ENCODE measurements at regions not wholly inside any gene's neighbourhood (a gene's known extent, or its start where the extent isn't known, plus 50 kb on each side); places are given as distances from the start of the nearest gene placed in this dataset.

- no peak overlapping the region for H3K4me3 ChIP-seq (ENCODE audit: low read depth in 1 of 3, low read length in 3 of 3)
- WGBS, result 79% methylated on average over 2 of the region's 2 CpGs
- DNase-seq (ENCODE audit: low spot score), result no peak
- H3K36me3 ChIP-seq (ENCODE audit: control insufficient read depth in 4 of 4, insufficient read depth in 3 of 4, low read depth in 1 of 4, low read length in 3 of 4), result no peaks in the 10 kb centered on the region
- no peak overlapping the region for H3K27ac ChIP-seq (ENCODE audit: low read depth in 1 of 2, low read length in 2 of 2)
- TF ChIP-seq RXRA (IDR thresholded peaks at IDR 0.05), result no peak
- no peak for TF ChIP-seq GABPA (IDR thresholded peaks at IDR 0.05 in 1 of 2, conservative IDR thresholded peaks at IDR 0.05 in 1 of 2)
- TF ChIP-seq HNF4A (conservative IDR thresholded peaks at IDR 0.05), result no peak
- no peak for TF ChIP-seq YY1 (IDR thresholded peaks at IDR 0.05)
- no peaks in the 10 kb centered on the region for H3K9me3 ChIP-seq (ENCODE audit: control insufficient read depth in 4 of 4, low read length in 3 of 4)
- no peaks in the 10 kb centered on the region for H3K27me3 ChIP-seq (ENCODE audit: control insufficient read depth in 4 of 4, insufficient read depth in 4 of 4, low read length in 3 of 4)
- no peak overlapping the region for H3K9ac ChIP-seq (ENCODE audit: low read depth in 1 of 2, low read length in 2 of 2)
- no peaks in the 10 kb centered on the region for H3K4me1 ChIP-seq (ENCODE audit: control insufficient read depth in 4 of 4, insufficient read depth in 4 of 4, low read length in 3 of 4)
Measured at GRCh38 chr2:188050726-188051125, 240.9 kb upstream of the GULP1 start.

DNA sequence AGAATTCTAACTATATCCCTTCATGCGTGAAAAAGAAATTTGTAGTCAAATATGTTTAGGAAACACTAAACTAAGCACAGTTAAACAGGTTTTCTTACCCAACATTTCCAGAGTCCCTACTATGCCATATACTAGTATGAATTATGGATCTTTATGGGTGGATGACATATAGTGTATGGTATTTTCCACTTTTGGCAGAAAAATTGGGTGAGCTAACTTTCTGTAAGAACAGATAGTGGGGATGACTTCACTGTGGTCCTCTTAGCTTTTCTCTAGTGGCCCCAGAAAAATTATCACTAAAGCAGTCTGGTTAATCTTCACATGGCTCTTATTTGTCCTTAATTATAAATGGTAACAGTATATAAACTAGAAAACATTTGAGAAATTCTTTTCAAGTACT, 240.0 kb upstream of the GULP1 start:
- Histone ChIP-seq H3K27ac (ENCODE audit: low read depth in 1 of 2, low read length in 2 of 2) (no peak overlapping the region), H3K9me3 (ENCODE audit: control insufficient read depth in 4 of 4, low read length in 3 of 4) (no peaks in the 10 kb centered on the region), H3K4me1 (ENCODE audit: control insufficient read depth in 4 of 4, insufficient read depth in 4 of 4, low read length in 3 of 4) (no peaks in the 10 kb centered on the region), H3K36me3 (ENCODE audit: control insufficient read depth in 4 of 4, insufficient read depth in 3 of 4, low read depth in 1 of 4, low read length in 3 of 4) (no peaks in the 10 kb centered on the region), H3K4me3 (ENCODE audit: low read depth in 1 of 3, low read length in 3 of 3) (no peak overlapping the region), H3K27me3 (ENCODE audit: control insufficient read depth in 4 of 4, insufficient read depth in 4 of 4, low read length in 3 of 4) (no peaks in the 10 kb centered on the region), H3K9ac (ENCODE audit: low read depth in 1 of 2, low read length in 2 of 2) (no peak overlapping the region)
- no peak for TF ChIP-seq CTCF (IDR thresholded peaks at IDR 0.05; ENCODE audit: low read depth, low read length, missing input control)
- TF ChIP-seq YY1 (IDR thresholded peaks at IDR 0.05), result no peak
- no peak for TF ChIP-seq HNF4G (IDR thresholded peaks at IDR 0.05)
- TF ChIP-seq, protein P1, sequence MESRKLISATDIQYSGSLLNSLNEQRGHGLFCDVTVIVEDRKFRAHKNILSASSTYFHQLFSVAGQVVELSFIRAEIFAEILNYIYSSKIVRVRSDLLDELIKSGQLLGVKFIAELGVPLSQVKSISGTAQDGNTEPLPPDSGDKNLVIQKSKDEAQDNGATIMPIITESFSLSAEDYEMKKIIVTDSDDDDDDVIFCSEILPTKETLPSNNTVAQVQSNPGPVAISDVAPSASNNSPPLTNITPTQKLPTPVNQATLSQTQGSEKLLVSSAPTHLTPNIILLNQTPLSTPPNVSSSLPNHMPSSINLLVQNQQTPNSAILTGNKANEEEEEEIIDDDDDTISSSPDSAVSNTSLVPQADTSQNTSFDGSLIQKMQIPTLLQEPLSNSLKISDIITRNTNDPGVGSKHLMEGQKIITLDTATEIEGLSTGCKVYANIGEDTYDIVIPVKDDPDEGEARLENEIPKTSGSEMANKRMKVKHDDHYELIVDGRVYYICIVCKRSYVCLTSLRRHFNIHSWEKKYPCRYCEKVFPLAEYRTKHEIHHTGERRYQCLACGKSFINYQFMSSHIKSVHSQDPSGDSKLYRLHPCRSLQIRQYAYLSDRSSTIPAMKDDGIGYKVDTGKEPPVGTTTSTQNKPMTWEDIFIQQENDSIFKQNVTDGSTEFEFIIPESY (IDR thresholded peaks at IDR 0.05), result no peak
- TF ChIP-seq REST (IDR thresholded peaks at IDR 0.05), result no peak
- TF ChIP-seq GABPA (IDR thresholded peaks at IDR 0.05 in 1 of 2, conservative IDR thresholded peaks at IDR 0.05 in 1 of 2), result no peak
- no peak for TF ChIP-seq NR2F2 (IDR thresholded peaks at IDR 0.05)
- DNase-seq (ENCODE audit: low spot score), result no peak
- 100% methylated on average over 1 of the region's 1 CpG for WGBS

GRCh38 chr2:188065386-188065785, 226.3 kb upstream of the GULP1 start:
- 81% methylated on average over 6 of the region's 6 CpGs for WGBS
- DNase-seq (ENCODE audit: low spot score), result no peak
- no peaks in the 10 kb centered on the region for H3K9me3 ChIP-seq (ENCODE audit: control insufficient read depth in 4 of 4, low read length in 3 of 4)
- no peak overlapping the region for H3K27ac ChIP-seq (ENCODE audit: low read depth in 1 of 2, low read length in 2 of 2)
- no peaks in the 10 kb centered on the region for H3K4me1 ChIP-seq (ENCODE audit: control insufficient read depth in 4 of 4, insufficient read depth in 4 of 4, low read length in 3 of 4)
- no peaks in the 10 kb centered on the region for H3K36me3 ChIP-seq (ENCODE audit: control insufficient read depth in 4 of 4, insufficient read depth in 3 of 4, low read depth in 1 of 4, low read length in 3 of 4)
- H3K4me3 ChIP-seq (ENCODE audit: low read depth in 1 of 3, low read length in 3 of 3), result no peak overlapping the region
- H3K9ac ChIP-seq (ENCODE audit: low read depth in 1 of 2, low read length in 2 of 2), result no peak overlapping the region
- H3K27me3 ChIP-seq (ENCODE audit: control insufficient read depth in 4 of 4, insufficient read depth in 4 of 4, low read length in 3 of 4), result no peaks in the 10 kb centered on the region
- TF ChIP-seq GABPA (IDR thresholded peaks at IDR 0.05 in 1 of 2, conservative IDR thresholded peaks at IDR 0.05 in 1 of 2) (no peak), TAF1 (conservative IDR thresholded peaks at IDR 0.05) (no peak), EGR1 (IDR thresholded peaks at IDR 0.05; ENCODE audit: low read depth in 2 of 2) (no peak), REST (IDR thresholded peaks at IDR 0.05) (no peak), ATF3 (IDR thresholded peaks at IDR 0.05) (no peak), YY1 (IDR thresholded peaks at IDR 0.05) (no peak), RXRA (IDR thresholded peaks at IDR 0.05) (no peak), RAD21 (IDR thresholded peaks at IDR 0.05) (no peak), MAX (IDR thresholded peaks at IDR 0.05) (no peak), HNF4A (conservative IDR thresholded peaks at IDR 0.05) (no peak)

Measured in liver (tissue), 8 donors.